Keratinocyte (primary cell): ENCODE measurements at regions not wholly inside any gene's neighbourhood (a gene's known extent, or its start where the extent isn't known, plus 50 kb on each side); places are given as distances from the start of the nearest gene placed in this dataset.

ENCODE experiments used
- EZH2 ChIP-seq: IDR thresholded peaks from one replicate; pipeline ENCODE4 v1.6.1; 2012; ENCODE audit warnings: inconsistent platforms, mild to moderate bottlenecking, low read length, moderate library complexity
- TF ChIP-seq, protein P1 (sequence below), 3 experiments: IDR thresholded peaks in 1 of 3; conservative IDR thresholded peaks in 1 of 3; optimal IDR thresholded peaks in 1 of 3; 2 replicates in 2 of 3; 3 replicates in 1 of 3; pipeline versions ENCODE3 to v1.5.1; 2011; ENCODE audit warnings: low read length in 3 of 3, mild to moderate bottlenecking in 3 of 3, moderate library complexity in 2 of 3, control low read depth in 1 of 3, inconsistent platforms in 1 of 3; ENCODE audit not compliant: insufficient read depth in 2 of 3; ENCODE audit errors: extremely low read depth in 1 of 3

DNA sequence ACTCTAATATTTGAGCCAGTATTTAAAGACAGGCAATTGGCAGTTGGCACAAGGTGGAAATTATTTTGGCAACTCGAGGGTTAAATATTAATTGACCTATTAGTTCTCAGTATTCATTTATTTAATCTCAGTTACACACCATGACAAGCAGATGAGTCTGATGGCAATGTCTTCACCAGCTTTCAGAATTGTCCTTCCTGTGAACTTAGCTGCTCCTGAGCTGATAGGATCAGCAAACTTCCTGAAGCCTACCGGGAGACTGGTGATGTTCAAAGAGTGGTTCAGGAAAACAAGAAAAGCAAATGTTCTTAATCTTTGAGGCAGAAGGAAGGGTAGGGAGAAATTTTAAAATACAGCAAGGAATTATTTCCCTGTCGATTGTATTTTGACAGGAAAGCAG, 522.2 kb downstream of the SOX2 start:
- TF ChIP-seq, protein P1, sequence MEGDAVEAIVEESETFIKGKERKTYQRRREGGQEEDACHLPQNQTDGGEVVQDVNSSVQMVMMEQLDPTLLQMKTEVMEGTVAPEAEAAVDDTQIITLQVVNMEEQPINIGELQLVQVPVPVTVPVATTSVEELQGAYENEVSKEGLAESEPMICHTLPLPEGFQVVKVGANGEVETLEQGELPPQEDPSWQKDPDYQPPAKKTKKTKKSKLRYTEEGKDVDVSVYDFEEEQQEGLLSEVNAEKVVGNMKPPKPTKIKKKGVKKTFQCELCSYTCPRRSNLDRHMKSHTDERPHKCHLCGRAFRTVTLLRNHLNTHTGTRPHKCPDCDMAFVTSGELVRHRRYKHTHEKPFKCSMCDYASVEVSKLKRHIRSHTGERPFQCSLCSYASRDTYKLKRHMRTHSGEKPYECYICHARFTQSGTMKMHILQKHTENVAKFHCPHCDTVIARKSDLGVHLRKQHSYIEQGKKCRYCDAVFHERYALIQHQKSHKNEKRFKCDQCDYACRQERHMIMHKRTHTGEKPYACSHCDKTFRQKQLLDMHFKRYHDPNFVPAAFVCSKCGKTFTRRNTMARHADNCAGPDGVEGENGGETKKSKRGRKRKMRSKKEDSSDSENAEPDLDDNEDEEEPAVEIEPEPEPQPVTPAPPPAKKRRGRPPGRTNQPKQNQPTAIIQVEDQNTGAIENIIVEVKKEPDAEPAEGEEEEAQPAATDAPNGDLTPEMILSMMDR (optimal IDR thresholded peaks at IDR 0.05 in 1 of 3, IDR thresholded peaks at IDR 0.05 in 1 of 3, conservative IDR thresholded peaks at IDR 0.05 in 1 of 3; ENCODE audit: extremely low read depth in 1 of 3, insufficient read depth in 2 of 3, low read length in 3 of 3), result no peak
- no peak for TF ChIP-seq EZH2
